Hepatocyte (in vitro differentiated cells): ENCODE measurements at regions not wholly inside any gene's neighbourhood (a gene's known extent, or its start where the extent isn't known, plus 50 kb on each side); places are given as distances from the start of the nearest gene placed in this dataset.

ENCODE experiments used
- EZH2 ChIP-seq: fragments of 200-600 bp; sonication (generic); IDR thresholded peaks from 2 replicates; pipeline ENCODE4 v1.6.1; 2016; ENCODE audit warnings: antibody characterized with exemption, mild to moderate bottlenecking, borderline replicate concordance
- TF ChIP-seq, protein P1 (sequence below): fragments of 200-600 bp; sonication (generic); IDR thresholded peaks from 2 replicates; pipeline ENCODE4 v1.5.1; 2016; ENCODE audit warnings: antibody characterized with exemption, mild to moderate bottlenecking; ENCODE audit not compliant: poor library complexity

DNA sequence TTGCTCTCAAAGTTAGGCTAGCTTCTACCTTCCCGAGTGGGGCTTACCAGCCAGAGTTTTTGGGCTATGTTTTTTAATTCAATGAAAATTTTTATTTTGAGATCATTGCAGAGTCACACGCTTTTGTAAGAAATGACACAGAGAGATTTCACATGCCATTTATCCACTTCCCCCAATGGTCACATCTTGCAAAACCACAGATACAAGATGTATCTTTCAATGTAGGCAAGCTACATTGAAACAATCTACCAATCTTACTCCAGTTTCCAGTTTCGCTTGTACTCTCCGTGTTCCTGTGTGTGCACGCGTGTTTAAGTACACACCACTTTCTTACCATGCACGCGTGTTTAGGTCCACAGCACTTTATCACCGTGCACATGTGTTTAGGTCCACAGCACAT is 89.4 kb upstream of the LEP start:
- no peak for TF ChIP-seq EZH2
- TF ChIP-seq, protein P1, sequence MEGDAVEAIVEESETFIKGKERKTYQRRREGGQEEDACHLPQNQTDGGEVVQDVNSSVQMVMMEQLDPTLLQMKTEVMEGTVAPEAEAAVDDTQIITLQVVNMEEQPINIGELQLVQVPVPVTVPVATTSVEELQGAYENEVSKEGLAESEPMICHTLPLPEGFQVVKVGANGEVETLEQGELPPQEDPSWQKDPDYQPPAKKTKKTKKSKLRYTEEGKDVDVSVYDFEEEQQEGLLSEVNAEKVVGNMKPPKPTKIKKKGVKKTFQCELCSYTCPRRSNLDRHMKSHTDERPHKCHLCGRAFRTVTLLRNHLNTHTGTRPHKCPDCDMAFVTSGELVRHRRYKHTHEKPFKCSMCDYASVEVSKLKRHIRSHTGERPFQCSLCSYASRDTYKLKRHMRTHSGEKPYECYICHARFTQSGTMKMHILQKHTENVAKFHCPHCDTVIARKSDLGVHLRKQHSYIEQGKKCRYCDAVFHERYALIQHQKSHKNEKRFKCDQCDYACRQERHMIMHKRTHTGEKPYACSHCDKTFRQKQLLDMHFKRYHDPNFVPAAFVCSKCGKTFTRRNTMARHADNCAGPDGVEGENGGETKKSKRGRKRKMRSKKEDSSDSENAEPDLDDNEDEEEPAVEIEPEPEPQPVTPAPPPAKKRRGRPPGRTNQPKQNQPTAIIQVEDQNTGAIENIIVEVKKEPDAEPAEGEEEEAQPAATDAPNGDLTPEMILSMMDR, result no peak
